ENCODE measurements at regions not wholly inside any gene's neighbourhood (a gene's known extent, or its start where the extent isn't known, plus 50 kb on each side); places are given as distances from the start of the nearest gene placed in this dataset.

GRCh38 chr5:173718469-173718868 lies 102.0 kb upstream of the BOD1 start:
- H3K9ac ChIP-seq (ENCODE audit: low read depth in 1 of 2, low read length in 2 of 2), result no peak overlapping the region
- H3K4me3 ChIP-seq (ENCODE audit: low read depth in 1 of 3, low read length in 3 of 3), result no peak overlapping the region
- 92% methylated on average over 10 of the region's 10 CpGs for WGBS
- no peak overlapping the region for H3K27ac ChIP-seq (ENCODE audit: low read depth in 1 of 2, low read length in 2 of 2)
- peaks cover 10 to 27% (median 19%) of the 10 kb centered on the region in 4 donors for H3K4me1 ChIP-seq (ENCODE audit: control insufficient read depth in 4 of 4, insufficient read depth in 4 of 4, low read length in 3 of 4)
- H3K9me3 ChIP-seq (ENCODE audit: control insufficient read depth in 4 of 4, low read length in 3 of 4), result no peaks in the 10 kb centered on the region
- no peak for DNase-seq (ENCODE audit: low spot score)
- no peaks in the 10 kb centered on the region for H3K36me3 ChIP-seq (ENCODE audit: control insufficient read depth in 4 of 4, insufficient read depth in 3 of 4, low read depth in 1 of 4, low read length in 3 of 4)
- TF ChIP-seq RXRA (IDR thresholded peaks at IDR 0.05), result no peak
- H3K27me3 ChIP-seq (ENCODE audit: control insufficient read depth in 4 of 4, insufficient read depth in 4 of 4, low read length in 3 of 4), result no peaks in the 10 kb centered on the region

GRCh38 chr5:173719731-173720082 lies 103.3 kb upstream of the BOD1 start:
- H3K4me1 ChIP-seq (ENCODE audit: control insufficient read depth in 4 of 4, insufficient read depth in 4 of 4, low read length in 3 of 4), result peaks cover 10 to 27% (median 19%) of the 10 kb centered on the region in 4 donors
- TF ChIP-seq RAD21 (IDR thresholded peaks at IDR 0.05), result peak; percentile 69 to 74
- TF ChIP-seq JUND (IDR thresholded peaks at IDR 0.05), result peak in 1 of 2 donors; percentile 77
- peak; percentile 86 to 97 for TF ChIP-seq RXRA (IDR thresholded peaks at IDR 0.05)
- TF ChIP-seq ATF3 (IDR thresholded peaks at IDR 0.05), result no peak
- TF ChIP-seq EGR1 (IDR thresholded peaks at IDR 0.05; ENCODE audit: low read depth in 2 of 2), result peak in 1 of 2 donors; percentile 79
- peak; percentile 61 for TF ChIP-seq REST (IDR thresholded peaks at IDR 0.05)
- peak; percentile 90 for TF ChIP-seq YY1 (IDR thresholded peaks at IDR 0.05)
- TF ChIP-seq TAF1 (conservative IDR thresholded peaks at IDR 0.05), result no peak
- peak; percentile 82 for TF ChIP-seq SP1 (IDR thresholded peaks at IDR 0.05)
- peak; percentile 88 for TF ChIP-seq FOXA1 (IDR thresholded peaks at IDR 0.05)
- TF ChIP-seq GABPA (IDR thresholded peaks at IDR 0.05 in 1 of 2, conservative IDR thresholded peaks at IDR 0.05 in 1 of 2), result no peak
- TF ChIP-seq FOXA2 (IDR thresholded peaks at IDR 0.05), result peak; percentile 88
- peak; percentile 67 for TF ChIP-seq NR2F2 (IDR thresholded peaks at IDR 0.05)
- TF ChIP-seq MAX (IDR thresholded peaks at IDR 0.05), result no peak
- peak; percentile 74 for TF ChIP-seq ZBTB33 (IDR thresholded peaks at IDR 0.05)
- no peak for TF ChIP-seq HNF4G (IDR thresholded peaks at IDR 0.05)
- no peak for TF ChIP-seq CTCF (IDR thresholded peaks at IDR 0.05; ENCODE audit: low read depth, low read length, missing input control)
- TF ChIP-seq HNF4A (conservative IDR thresholded peaks at IDR 0.05), result peak; percentile 63 to 90
- no peaks in the 10 kb centered on the region for H3K27me3 ChIP-seq (ENCODE audit: control insufficient read depth in 4 of 4, insufficient read depth in 4 of 4, low read length in 3 of 4)
- no peaks in the 10 kb centered on the region for H3K36me3 ChIP-seq (ENCODE audit: control insufficient read depth in 4 of 4, insufficient read depth in 3 of 4, low read depth in 1 of 4, low read length in 3 of 4)
- H3K9me3 ChIP-seq (ENCODE audit: control insufficient read depth in 4 of 4, low read length in 3 of 4), result no peaks in the 10 kb centered on the region
- H3K27ac ChIP-seq (ENCODE audit: low read depth in 1 of 2, low read length in 2 of 2), result peak overlapping the region; percentile 44 to 54
- no peak overlapping the region for H3K9ac ChIP-seq (ENCODE audit: low read depth in 1 of 2, low read length in 2 of 2)
- peak; percentile 49 for DNase-seq (ENCODE audit: low spot score)
- 40% methylated on average over 10 of the region's 10 CpGs for WGBS
- no peak overlapping the region for H3K4me3 ChIP-seq (ENCODE audit: low read depth in 1 of 3, low read length in 3 of 3)

All from liver (tissue), 8 donors.